H9 (cell line): ENCODE measurements at regions not wholly inside any gene's neighbourhood (a gene's known extent, or its start where the extent isn't known, plus 50 kb on each side); places are given as distances from the start of the nearest gene placed in this dataset.

Source experiments
- DNase-seq: peaks from one replicate; pipeline ENCODE4 v3.0.0-alpha.2; 2017
- H2AFZ ChIP-seq: one replicate; pipeline ENCODE4 v1.6.1; 2013; ENCODE audit warnings: mild to moderate bottlenecking, low read length, control low read depth, moderate library complexity
- H2AK5ac ChIP-seq: 2 replicates; pipeline ENCODE4 v1.6.1; 2013; ENCODE audit warnings: low read length, control low read depth, mixed read lengths; ENCODE audit not compliant: insufficient read length
- H2BK120ac ChIP-seq: one replicate; pipeline ENCODE4 v1.6.1; 2013; ENCODE audit warnings: low read depth, mild to moderate bottlenecking, low read length, control low read depth, inconsistent platforms; ENCODE audit not compliant: poor library complexity, severe bottlenecking
- H2BK12ac ChIP-seq: 2 replicates; pipeline ENCODE4 v1.6.1; 2013; ENCODE audit warnings: low read length, control low read depth, mixed read lengths, low read depth; ENCODE audit not compliant: insufficient read length
- H2BK15ac ChIP-seq: 2 replicates; pipeline ENCODE4 v1.6.1; 2013; ENCODE audit warnings: low read depth, low read length, control low read depth
- H2BK20ac ChIP-seq: one replicate; pipeline ENCODE4 v1.6.1; 2013; ENCODE audit warnings: low read depth, mild to moderate bottlenecking, low read length, control low read depth, inconsistent platforms; ENCODE audit not compliant: poor library complexity, severe bottlenecking
- H2BK5ac ChIP-seq: 2 replicates; pipeline ENCODE4 v1.6.1; 2013; ENCODE audit warnings: low read length, control low read depth, mixed read lengths; ENCODE audit not compliant: insufficient read length
- H3K14ac ChIP-seq: 2 replicates; pipeline ENCODE4 v1.6.1; 2013; ENCODE audit warnings: low read length, control low read depth; ENCODE audit not compliant: insufficient read depth
- H3K18ac ChIP-seq: 2 replicates; pipeline ENCODE4 v1.6.1; 2013; ENCODE audit warnings: low read depth, mild to moderate bottlenecking, mixed read lengths, low read length, control low read depth; ENCODE audit not compliant: insufficient read length
- H3K23ac ChIP-seq: 2 replicates; pipeline ENCODE4 v1.6.1; 2013; ENCODE audit warnings: low read length, control low read depth, mixed read lengths, low read depth; ENCODE audit not compliant: insufficient read length
- H3K23me2 ChIP-seq: 2 replicates; pipeline ENCODE4 v1.6.1; 2013; ENCODE audit warnings: low read depth, mild to moderate bottlenecking, mixed read lengths, low read length, control low read depth; ENCODE audit not compliant: insufficient read length, poor library complexity, severe bottlenecking
- H3K27ac ChIP-seq: 2 replicates; pipeline ENCODE4 v1.5.1; 2013; ENCODE audit warnings: low read length, control low read depth, mixed read lengths, low read depth; ENCODE audit not compliant: insufficient read length
- H3K27me3 ChIP-seq: 2 replicates; pipeline ENCODE4 v1.6.1; 2013; ENCODE audit warnings: low read length, control low read depth, inconsistent platforms; ENCODE audit not compliant: insufficient read depth
- H3K4ac ChIP-seq: 2 replicates; pipeline ENCODE4 v1.6.1; 2013; ENCODE audit warnings: low read depth, mild to moderate bottlenecking, control low read depth, inconsistent platforms, low read length, moderate library complexity
- H3K4me1 ChIP-seq: 2 replicates; pipeline ENCODE4 v1.6.1; 2013; ENCODE audit warnings: low read length, control low read depth, inconsistent platforms; ENCODE audit not compliant: insufficient read depth
- H3K4me2 ChIP-seq: 2 replicates; pipeline ENCODE4 v1.6.1; 2013; ENCODE audit warnings: low read length, control low read depth, mixed read lengths; ENCODE audit not compliant: insufficient read length, insufficient read depth
- H3K56ac ChIP-seq: 2 replicates; pipeline ENCODE4 v1.6.1; 2013; ENCODE audit warnings: low read depth, mild to moderate bottlenecking, mixed read lengths, low read length, control low read depth; ENCODE audit not compliant: insufficient read length
- H3K79me1 ChIP-seq: 2 replicates; pipeline ENCODE4 v1.6.1; 2013; ENCODE audit warnings: low read depth, mild to moderate bottlenecking, moderate library complexity, low read length, control low read depth, inconsistent platforms; ENCODE audit not compliant: insufficient read depth, poor library complexity, severe bottlenecking
- H3K79me2 ChIP-seq: 2 replicates; pipeline ENCODE4 v1.6.1; 2013; ENCODE audit warnings: low read length, control low read depth, inconsistent platforms; ENCODE audit not compliant: insufficient read depth
- H3K9ac ChIP-seq: 2 replicates; pipeline ENCODE4 v1.6.1; 2013; ENCODE audit warnings: low read length, control low read depth, mixed read lengths; ENCODE audit not compliant: insufficient read length; ENCODE audit errors: extremely low read depth
- H3K9me3 ChIP-seq: one replicate; pipeline ENCODE4 v1.6.1; 2013; ENCODE audit warnings: low read depth, low read length, inconsistent platforms; ENCODE audit not compliant: control insufficient read depth
- H3T11ph ChIP-seq: one replicate; pipeline ENCODE4 v1.6.1; 2013; ENCODE audit warnings: mild to moderate bottlenecking, low read length, control low read depth, inconsistent platforms
- H4K20me1 ChIP-seq: one replicate; pipeline ENCODE4 v1.6.1; 2013; ENCODE audit not compliant: control insufficient read depth, insufficient read length, insufficient read depth
- H4K5ac ChIP-seq: 2 replicates; pipeline ENCODE4 v1.6.1; 2013; ENCODE audit warnings: low read depth, mild to moderate bottlenecking, mixed read lengths, low read length, control low read depth; ENCODE audit not compliant: insufficient read length
- H4K8ac ChIP-seq: replicated peaks from 2 replicates; pipeline ENCODE4 v1.6.1; 2013; ENCODE audit warnings: low read length, control low read depth, mixed read lengths, low read depth; ENCODE audit not compliant: insufficient read length
- H4K91ac ChIP-seq: 2 replicates; pipeline ENCODE4 v1.6.1; 2013; ENCODE audit warnings: low read depth, mild to moderate bottlenecking, moderate library complexity, mixed read lengths, low read length, control low read depth; ENCODE audit not compliant: insufficient read length
- H3K27ac Mint-ChIP-seq, 3 experiments: 2 replicates in 2 of 3; 3 replicates in 1 of 3; pipeline ENCODE4 v1.8.0; 2020 to 2021; ENCODE audit warnings: mixed read lengths in 3 of 3, mild to moderate bottlenecking in 1 of 3, moderate library complexity in 1 of 3
- H3K27me3 Mint-ChIP-seq: 2 replicates; pipeline ENCODE4 v1.8.0; 2021; ENCODE audit warnings: low read depth, mild to moderate bottlenecking, moderate library complexity, mixed read lengths
- H3K36me3 Mint-ChIP-seq, 3 experiments: 2 replicates in 2 of 3; 3 replicates in 1 of 3; pipeline ENCODE4 v1.8.0; 2020 to 2021; ENCODE audit warnings: low read depth in 3 of 3, mixed read lengths in 3 of 3; ENCODE audit not compliant: insufficient read depth in 1 of 3
- H3K4me1 Mint-ChIP-seq, 2 experiments: 2 replicates each; pipeline ENCODE4 v1.8.0; 2020; ENCODE audit warnings: mixed read lengths in 2 of 2
- H3K4me3 Mint-ChIP-seq, 2 experiments: 2 replicates in 1 of 2; 3 replicates in 1 of 2; pipeline ENCODE4 v1.8.0; 2020 to 2021; ENCODE audit warnings: mild to moderate bottlenecking in 2 of 2, mixed read lengths in 2 of 2, moderate library complexity in 1 of 2
- H3K9me3 Mint-ChIP-seq, 2 experiments: 2 replicates in 1 of 2; 3 replicates in 1 of 2; pipeline ENCODE4 v1.8.0; 2020; ENCODE audit warnings: mild to moderate bottlenecking in 2 of 2, mixed read lengths in 2 of 2, moderate library complexity in 1 of 2
- whole genome bisulfite sequencing: extraction: QIAGEN DNeasy Blood & Tissue Kit; methylation state at CpG from one replicate; pipeline ENCODE4 v1.1.7; 2013; ENCODE audit warnings: missing lambda C conversion rate, low lambda C conversion rate, mixed read lengths; ENCODE audit not compliant: insufficient read length; ENCODE audit errors: extremely low coverage; 5-methylcytosine and 5-hydroxymethylcytosine counted together
- TF ChIP-seq, protein P1 (sequence below): fragments of 200-600 bp; sonication (generic); conservative IDR thresholded peaks from 3 replicates; pipeline ENCODE4 v1.8.0; 2021; ENCODE audit warnings: antibody characterized with exemption, mild to moderate bottlenecking

DNA sequence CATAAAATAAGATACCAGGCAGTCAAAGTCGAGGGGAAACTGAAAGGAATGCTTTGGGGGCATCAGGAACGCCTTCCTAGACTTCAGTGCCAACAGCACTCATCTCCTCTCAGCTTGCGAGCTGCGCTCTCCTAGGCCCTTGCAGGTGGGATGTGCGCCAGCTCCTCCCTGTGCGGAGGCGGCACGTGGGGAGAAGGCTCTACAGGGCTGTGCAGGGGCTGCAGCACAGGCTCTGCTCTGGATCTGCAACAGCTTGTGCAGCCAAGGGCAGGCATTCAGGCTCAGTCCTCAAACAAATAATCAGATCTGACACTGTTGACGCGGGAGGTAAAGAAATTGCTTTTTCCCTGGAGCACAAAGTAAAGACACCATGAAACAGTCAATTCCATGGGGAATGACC is 144.8 kb downstream of the TTLL2 start:
- Mint-ChIP-seq H3K36me3 (no peaks in the 10 kb centered on the region; a peak in 1 of 7 replicates), H3K27me3 (peaks cover 18% of the 10 kb centered on the region), H3K4me3 (no peak overlapping the region), H3K27ac (peak overlapping the region in 1 of 3 experiments; percentile 76; a peak in 1 of 7 replicates), H3K4me1 (peaks cover 27 to 31% of the 10 kb centered on the region in 2 experiments), H3K9me3 (no peaks in the 10 kb centered on the region)
- Histone ChIP-seq H3K9me3 (no peaks in the 10 kb centered on the region), H3K4me1 (peaks cover 9% of the 10 kb centered on the region; the same call in 1 of the 2 replicates), H3K79me1 (no peaks in the 10 kb centered on the region), H4K5ac (no peak overlapping the region), H4K8ac (no peak overlapping the region), H3K14ac (no peak overlapping the region), H3K9ac (no peak overlapping the region), H3K4ac (no peak overlapping the region), H3K23ac (no peak overlapping the region), H3K56ac (no peak overlapping the region), H3K4me2 (no peak overlapping the region), H2BK5ac (no peak overlapping the region), H2BK12ac (no peak overlapping the region), H2BK120ac (no peak overlapping the region), H2AFZ (no peak overlapping the region), H2BK15ac (no peak overlapping the region), H3T11ph (no peak overlapping the region), H3K18ac (no peak overlapping the region), H3K27me3 (no peaks in the 10 kb centered on the region), H4K20me1 (no peaks in the 10 kb centered on the region), H2BK20ac (no peak overlapping the region), H3K79me2 (peaks cover 2% of the 10 kb centered on the region; the same call in 1 of the 2 replicates), H2AK5ac (no peak overlapping the region), H4K91ac (no peak overlapping the region), H3K27ac (no peak overlapping the region), H3K23me2 (no peaks in the 10 kb centered on the region)
- WGBS, result no CpG with 5 or more reads among the region's 10 CpGs
- TF ChIP-seq, protein P1, sequence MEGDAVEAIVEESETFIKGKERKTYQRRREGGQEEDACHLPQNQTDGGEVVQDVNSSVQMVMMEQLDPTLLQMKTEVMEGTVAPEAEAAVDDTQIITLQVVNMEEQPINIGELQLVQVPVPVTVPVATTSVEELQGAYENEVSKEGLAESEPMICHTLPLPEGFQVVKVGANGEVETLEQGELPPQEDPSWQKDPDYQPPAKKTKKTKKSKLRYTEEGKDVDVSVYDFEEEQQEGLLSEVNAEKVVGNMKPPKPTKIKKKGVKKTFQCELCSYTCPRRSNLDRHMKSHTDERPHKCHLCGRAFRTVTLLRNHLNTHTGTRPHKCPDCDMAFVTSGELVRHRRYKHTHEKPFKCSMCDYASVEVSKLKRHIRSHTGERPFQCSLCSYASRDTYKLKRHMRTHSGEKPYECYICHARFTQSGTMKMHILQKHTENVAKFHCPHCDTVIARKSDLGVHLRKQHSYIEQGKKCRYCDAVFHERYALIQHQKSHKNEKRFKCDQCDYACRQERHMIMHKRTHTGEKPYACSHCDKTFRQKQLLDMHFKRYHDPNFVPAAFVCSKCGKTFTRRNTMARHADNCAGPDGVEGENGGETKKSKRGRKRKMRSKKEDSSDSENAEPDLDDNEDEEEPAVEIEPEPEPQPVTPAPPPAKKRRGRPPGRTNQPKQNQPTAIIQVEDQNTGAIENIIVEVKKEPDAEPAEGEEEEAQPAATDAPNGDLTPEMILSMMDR, result no peak
- no peak for DNase-seq
